ENCODE measurements at regions not wholly inside any gene's neighbourhood (a gene's known extent, or its start where the extent isn't known, plus 50 kb on each side); places are given as distances from the start of the nearest gene placed in this dataset.

DNA sequence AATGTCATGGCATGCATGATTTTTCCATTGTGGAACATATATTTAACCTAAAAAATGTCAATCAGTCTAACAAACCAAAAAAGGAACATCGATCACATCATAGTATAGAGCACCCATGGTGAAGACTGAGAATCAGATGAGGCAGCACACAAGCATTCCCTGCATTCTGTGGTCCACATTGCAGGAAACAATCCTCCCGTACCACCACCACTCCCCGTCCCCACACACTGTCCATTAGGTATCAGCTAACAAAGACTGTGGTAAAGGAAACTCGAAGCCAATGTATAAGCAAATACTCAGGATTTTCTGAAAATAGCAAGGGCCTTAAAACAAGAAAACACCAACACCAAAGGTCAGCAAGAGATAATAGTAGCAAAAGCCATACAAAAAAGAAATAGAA, 1104.4 kb upstream of the SEMA6A start:
- no peak overlapping the region for H3K23ac ChIP-seq (ENCODE audit: insufficient read length, low read depth, low read length)
- no peaks in the 10 kb centered on the region for H4K20me1 ChIP-seq (ENCODE audit: control insufficient read depth, insufficient read depth, insufficient read length)
- H3K4me1 ChIP-seq (ENCODE audit: insufficient read depth, low read length), result no peaks in the 10 kb centered on the region
- Mint-ChIP-seq H3K36me3 (ENCODE audit: insufficient read depth in 1 of 3, low read depth in 3 of 3) (peaks cover 0 to 1% (median 0%) of the 10 kb centered on the region in 3 experiments; a peak in 2 of 7 replicates), H3K4me3 (no peak overlapping the region), H3K4me1 (0 out of 4 replicates have a peak, but pooled peaks cover 2 to 3% of the 10 kb centered on the region in 2 experiments), H3K27ac (0 out of 7 replicates have a peak overlapping the region, but pooled peaks of 1 of the 3 experiments have one; percentile 25), H3K27me3 (ENCODE audit: low read depth) (no peaks in the 10 kb centered on the region), H3K9me3 (peaks cover 0 to 2% of the 10 kb centered on the region in 2 experiments; a peak in 1 of 5 replicates)
- H3K79me1 ChIP-seq (ENCODE audit: insufficient read depth, low read depth, low read length, poor library complexity, severe bottlenecking), result no peaks in the 10 kb centered on the region
- H3K4ac ChIP-seq (ENCODE audit: low read depth, low read length), result no peak overlapping the region
- no peak overlapping the region for H3T11ph ChIP-seq (ENCODE audit: low read length)
- DNase-seq, result no peak
- H2BK5ac ChIP-seq (ENCODE audit: insufficient read length, low read length), result no peak overlapping the region
- no peak overlapping the region for H3K9ac ChIP-seq (ENCODE audit: extremely low read depth, insufficient read length, low read length)
- no peaks in the 10 kb centered on the region for H3K27me3 ChIP-seq (ENCODE audit: insufficient read depth, low read length)
- no peak overlapping the region for H3K14ac ChIP-seq (ENCODE audit: insufficient read depth, low read length)
- no peak overlapping the region for H3K4me2 ChIP-seq (ENCODE audit: insufficient read depth, insufficient read length, low read length)
- H2AK5ac ChIP-seq (ENCODE audit: insufficient read length, low read length), result no peak overlapping the region
- no peak overlapping the region for H4K91ac ChIP-seq (ENCODE audit: insufficient read length, low read depth, low read length)
- no peak overlapping the region for H2BK12ac ChIP-seq (ENCODE audit: insufficient read length, low read depth, low read length)
- no peak overlapping the region for H2BK120ac ChIP-seq (ENCODE audit: low read depth, low read length, poor library complexity, severe bottlenecking)
- no peak overlapping the region for H4K8ac ChIP-seq (replicated peaks; ENCODE audit: insufficient read length, low read depth, low read length)
- no peaks in the 10 kb centered on the region for H3K23me2 ChIP-seq (ENCODE audit: insufficient read length, low read depth, low read length, poor library complexity, severe bottlenecking)
- TF ChIP-seq, protein P1, sequence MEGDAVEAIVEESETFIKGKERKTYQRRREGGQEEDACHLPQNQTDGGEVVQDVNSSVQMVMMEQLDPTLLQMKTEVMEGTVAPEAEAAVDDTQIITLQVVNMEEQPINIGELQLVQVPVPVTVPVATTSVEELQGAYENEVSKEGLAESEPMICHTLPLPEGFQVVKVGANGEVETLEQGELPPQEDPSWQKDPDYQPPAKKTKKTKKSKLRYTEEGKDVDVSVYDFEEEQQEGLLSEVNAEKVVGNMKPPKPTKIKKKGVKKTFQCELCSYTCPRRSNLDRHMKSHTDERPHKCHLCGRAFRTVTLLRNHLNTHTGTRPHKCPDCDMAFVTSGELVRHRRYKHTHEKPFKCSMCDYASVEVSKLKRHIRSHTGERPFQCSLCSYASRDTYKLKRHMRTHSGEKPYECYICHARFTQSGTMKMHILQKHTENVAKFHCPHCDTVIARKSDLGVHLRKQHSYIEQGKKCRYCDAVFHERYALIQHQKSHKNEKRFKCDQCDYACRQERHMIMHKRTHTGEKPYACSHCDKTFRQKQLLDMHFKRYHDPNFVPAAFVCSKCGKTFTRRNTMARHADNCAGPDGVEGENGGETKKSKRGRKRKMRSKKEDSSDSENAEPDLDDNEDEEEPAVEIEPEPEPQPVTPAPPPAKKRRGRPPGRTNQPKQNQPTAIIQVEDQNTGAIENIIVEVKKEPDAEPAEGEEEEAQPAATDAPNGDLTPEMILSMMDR (conservative IDR thresholded peaks at IDR 0.05), result no peak
- no peak overlapping the region for H2AFZ ChIP-seq (ENCODE audit: low read length)
- H3K9me3 ChIP-seq (ENCODE audit: control insufficient read depth, low read depth, low read length), result no peaks in the 10 kb centered on the region
- no peaks in the 10 kb centered on the region for H3K79me2 ChIP-seq (ENCODE audit: insufficient read depth, low read length)
- no peak overlapping the region for H2BK20ac ChIP-seq (ENCODE audit: low read depth, low read length, poor library complexity, severe bottlenecking)
- H2BK15ac ChIP-seq (ENCODE audit: low read depth, low read length), result no peak overlapping the region
- H3K18ac ChIP-seq (ENCODE audit: insufficient read length, low read depth, low read length), result no peak overlapping the region
- no peak overlapping the region for H3K56ac ChIP-seq (ENCODE audit: insufficient read length, low read depth, low read length)
- no peak overlapping the region for H4K5ac ChIP-seq (ENCODE audit: insufficient read length, low read depth, low read length)
- H3K27ac ChIP-seq (ENCODE audit: insufficient read length, low read depth, low read length), result no peak overlapping the region
- WGBS (ENCODE audit: extremely low coverage, insufficient read length, low lambda C conversion rate), result no CpG with 5 or more reads among the region's 4 CpGs
